ENCODE measurements at regions not wholly inside any gene's neighbourhood (a gene's known extent, or its start where the extent isn't known, plus 50 kb on each side); places are given as distances from the start of the nearest gene placed in this dataset.
"Not testable (repeated sequence)": the region's sequence is repeated elsewhere in the genome, so short reads cannot be mapped to it uniquely, and the experiment has no call there.

GRCh38 chr3:56954125-56954524, 106.3 kb upstream of the SPATA12 start:
- DNase-seq, result no peak

DNA sequence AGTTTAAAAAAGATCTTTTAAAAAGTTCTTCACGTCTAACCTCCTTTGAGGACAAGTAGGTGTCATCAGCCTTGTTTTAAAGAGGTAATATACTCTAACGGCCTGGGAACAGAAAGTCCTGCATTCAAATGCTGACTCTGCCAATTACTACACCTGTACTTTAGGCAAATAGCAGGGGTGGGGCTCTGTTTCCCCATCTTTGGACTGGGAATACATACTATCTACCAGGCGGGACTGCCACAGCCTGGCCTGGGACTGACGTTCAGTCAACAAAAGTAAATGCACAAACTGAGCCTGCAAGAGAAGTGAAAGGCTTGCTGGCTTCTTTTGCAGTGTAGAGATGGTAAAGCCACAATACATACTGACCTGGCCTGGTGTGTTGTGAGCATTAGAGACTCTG, 107.6 kb upstream of the SPATA12 start:
- no peak for DNase-seq

DNA sequence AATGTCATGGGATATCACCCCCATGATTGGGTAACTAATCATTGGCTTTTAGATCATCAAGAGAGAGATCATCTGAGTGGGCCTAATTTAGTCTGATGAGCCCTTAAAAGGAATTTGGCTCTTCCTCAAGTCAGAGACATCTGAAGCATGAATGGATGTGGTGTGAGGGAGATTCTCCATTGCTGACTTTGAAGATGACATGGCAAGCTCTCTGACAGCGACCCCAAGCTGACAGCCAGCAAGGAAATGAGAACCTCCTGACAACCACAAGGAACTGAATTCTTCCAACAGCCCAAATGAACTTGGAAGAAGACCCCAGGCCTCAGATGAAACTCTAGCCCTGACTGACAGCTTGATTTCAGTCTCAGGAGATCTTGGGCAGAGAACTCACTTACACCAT, 108.4 kb upstream of the SPATA12 start:
- no peak for DNase-seq

DNA sequence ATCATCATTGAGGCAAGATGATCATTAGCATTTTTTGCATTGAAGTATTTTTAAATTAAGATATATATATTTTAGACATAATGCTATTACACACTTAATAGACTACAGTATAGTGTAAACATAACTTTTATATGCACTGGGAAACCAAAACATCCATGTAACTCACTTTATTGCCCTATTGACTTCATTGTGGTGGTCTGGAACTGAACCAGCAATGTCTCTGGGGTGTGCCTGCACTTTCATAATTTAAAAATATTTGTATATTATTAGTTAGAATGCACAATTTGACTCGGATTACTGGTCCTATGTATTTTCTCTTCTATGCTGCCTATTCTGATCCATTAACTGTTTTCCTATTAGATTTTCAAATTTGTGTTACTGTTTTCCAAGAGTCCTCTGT, 109.1 kb upstream of the SPATA12 start:
- no peak for DNase-seq

DNA sequence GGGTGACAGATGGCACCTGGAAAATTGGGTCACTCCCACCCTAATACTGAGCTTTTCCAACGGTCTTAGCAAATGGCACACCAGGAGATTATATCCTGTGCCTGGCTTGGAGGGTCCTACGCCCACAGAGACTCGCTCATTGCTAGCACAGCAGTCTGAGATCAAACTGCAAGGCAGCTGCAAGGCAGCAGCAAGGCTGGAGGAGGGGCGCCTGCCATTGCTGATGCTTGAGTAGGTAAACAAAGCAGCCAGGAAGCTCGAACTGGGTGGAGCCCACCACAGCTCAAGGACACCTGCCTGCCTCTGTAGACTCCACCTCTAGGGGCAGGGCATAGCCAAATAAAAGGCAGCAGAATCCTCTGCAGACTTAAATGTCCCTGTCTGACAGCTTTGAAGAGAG, 115.1 kb upstream of the SPATA12 start:
- DNase-seq, result not testable (repeated sequence)

GRCh38 chr3:56942523-56942922, 117.9 kb upstream of the SPATA12 start:
- no peak for DNase-seq

GRCh38 chr3:56940976-56941375, 119.5 kb upstream of the SPATA12 start:
- no peak for DNase-seq

- no peak for DNase-seq
These were observed 120.1 kb upstream of the SPATA12 start for GRCh38 chr3:56940321-56940720.

GRCh38 chr3:56939834-56940233, 120.6 kb upstream of the SPATA12 start:
- no peak for DNase-seq

DNA sequence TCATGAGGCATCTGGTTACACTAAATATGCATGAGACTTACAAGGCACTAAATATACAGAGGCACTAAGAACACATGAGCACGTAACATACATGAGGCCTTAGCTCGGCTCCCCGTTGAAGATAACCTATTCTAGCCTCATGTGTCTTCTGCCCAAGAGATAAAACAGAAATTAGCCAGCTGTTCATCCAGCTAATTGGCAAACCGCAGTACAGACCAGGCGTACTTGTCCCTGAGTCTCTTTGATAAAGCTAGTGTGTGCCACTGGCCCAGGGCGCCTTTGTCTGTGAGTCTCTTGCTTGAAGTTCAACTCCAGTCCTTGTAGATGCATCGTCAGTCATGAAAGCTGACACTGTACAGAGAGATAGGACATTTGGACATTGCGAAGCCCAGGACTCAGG, 121.9 kb upstream of the SPATA12 start:
- DNase-seq, result no peak

GRCh38 chr3:56937580-56937979, 122.9 kb upstream of the SPATA12 start:
- no peak for DNase-seq

GRCh38 chr3:56935811-56936210, 124.7 kb upstream of the SPATA12 start:
- no peak for DNase-seq

- not testable (repeated sequence) for DNase-seq
These were observed 126.0 kb upstream of the SPATA12 start for GRCh38 chr3:56934481-56934880.

DNA sequence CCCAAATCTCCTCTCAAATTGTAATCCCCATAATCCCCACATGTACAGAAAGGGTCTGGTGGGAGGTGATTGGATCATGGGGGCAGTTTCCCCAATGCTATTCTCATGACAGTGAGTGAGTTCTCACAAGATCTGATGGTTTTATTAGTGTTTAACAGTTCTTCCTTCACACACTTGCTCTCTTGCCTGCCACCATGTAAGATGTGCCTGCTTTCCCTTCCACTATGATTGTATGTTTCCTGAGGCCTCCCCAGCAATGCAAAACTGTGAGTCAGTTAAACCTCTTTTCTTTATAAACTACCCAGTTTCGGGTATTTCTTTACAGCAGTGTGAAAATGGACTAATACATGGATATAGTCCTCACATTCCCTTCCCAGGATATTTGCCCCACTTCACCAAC, 126.7 kb upstream of the SPATA12 start:
- no peak for DNase-seq

DNA sequence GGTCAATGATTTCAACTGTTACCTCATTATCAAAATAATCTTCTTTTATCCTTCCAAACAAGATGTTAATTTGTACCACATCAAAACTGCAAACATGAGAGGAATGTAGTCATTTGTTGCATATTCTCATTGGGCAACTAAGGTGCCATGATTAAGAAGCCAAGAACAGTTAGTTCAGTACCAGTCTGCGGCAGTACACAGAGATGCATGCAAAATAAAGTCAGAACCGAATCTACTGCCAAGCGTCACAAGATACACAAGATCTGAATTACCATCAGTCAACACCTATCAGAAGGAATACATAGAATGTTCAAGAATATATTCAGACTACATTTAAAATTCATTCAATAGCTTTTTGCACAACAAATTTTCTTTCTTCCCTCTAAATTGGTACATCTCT, 127.6 kb upstream of the SPATA12 start:
- DNase-seq, result no peak

DNA sequence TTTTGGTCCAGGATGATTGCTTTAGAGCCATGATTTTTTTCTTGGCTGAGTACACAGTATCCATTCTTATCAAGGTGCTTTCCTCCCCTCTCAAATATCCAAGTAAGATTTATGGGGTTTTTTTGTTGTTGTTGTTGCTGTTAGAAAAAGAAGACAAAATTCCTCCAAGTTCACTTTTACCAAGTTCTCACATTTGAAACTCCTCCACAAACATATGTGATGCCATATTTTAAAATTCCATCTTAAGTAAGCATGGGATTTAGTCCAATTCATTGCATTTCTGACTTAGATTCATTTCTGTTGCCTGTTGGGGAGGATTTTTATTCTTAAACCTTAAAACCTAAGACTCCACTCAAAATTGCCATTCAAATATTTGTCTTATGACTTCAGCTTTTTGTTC, 128.6 kb upstream of the SPATA12 start:
- DNase-seq, result no peak

DNA sequence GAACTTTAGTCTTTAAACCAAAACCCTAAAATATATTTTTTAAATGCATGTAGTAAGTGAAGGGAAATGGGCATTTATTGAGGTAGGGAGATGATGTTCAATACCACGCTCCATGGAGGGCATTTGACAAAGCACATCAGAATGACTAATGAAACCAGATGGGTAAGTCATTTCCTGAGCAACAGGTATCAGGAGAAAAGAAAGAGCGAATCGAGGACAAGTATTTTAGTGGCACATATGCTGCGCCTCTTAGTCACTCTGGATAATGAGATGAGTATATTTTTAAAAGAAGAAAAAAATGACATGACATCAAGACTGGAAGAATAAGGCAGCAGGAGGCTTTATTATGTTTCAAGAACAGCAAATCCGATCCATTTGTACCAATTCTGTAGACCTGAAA, 129.0 kb upstream of the ARHGEF3 start:
- no peak for DNase-seq

- no peak for DNase-seq
These were observed 128.3 kb upstream of the ARHGEF3 start for GRCh38 chr3:56929809-56930615.

DNA sequence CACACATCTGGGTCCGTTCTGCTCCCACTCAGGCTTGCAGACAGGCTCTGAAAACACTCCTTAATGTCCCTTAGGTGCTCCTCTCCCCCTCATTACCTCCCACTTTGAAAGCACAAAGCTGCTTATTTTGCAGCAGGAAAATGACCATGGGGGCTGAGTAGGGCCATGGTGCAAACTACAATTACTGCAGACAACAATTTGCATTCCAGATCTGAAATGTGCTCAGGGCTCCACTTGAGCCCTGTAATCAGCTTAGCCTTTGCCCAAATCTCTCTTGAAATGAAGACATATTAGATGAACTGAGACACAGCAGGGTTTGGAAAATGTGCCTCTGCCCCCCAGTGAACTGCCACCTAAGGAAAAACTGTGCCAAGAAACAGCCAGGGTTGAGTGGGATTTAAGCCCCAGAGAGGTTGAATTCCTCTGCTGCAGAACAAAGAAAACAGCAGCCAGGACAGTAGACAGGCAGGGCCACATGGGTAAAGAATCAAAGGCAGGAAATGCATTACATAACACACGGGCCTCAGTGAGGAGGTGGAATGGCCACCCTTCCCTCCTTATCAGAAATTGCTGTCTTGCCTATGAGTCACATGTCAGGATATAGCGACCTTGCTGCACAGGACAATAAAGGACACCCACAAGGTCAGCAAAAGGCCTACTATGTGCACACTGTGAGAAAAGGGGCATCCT, 126.8 kb upstream of the ARHGEF3 start:
- DNase-seq, result no peak

DNA sequence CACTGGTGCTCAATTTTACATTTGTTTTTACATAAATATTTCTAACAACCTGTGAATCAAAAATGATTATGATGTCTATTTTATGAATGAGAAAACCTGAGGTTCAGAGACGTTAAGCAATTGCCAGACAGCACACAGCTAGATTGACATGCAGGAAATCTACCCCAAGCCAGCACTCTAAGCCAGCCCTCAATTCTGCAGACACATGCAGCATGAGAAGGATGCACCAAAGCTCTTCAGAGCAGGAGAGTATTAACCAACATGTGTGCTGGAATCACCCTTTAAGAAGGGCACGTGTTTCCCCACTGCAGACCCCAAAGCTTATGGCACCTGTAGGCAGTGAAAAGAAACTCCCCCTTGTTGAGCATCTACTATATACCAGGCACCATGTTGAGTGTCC, 126.1 kb upstream of the ARHGEF3 start:
- no peak for DNase-seq

- no peak for DNase-seq
These were observed 125.2 kb upstream of the ARHGEF3 start for GRCh38 chr3:56926947-56927282.

DNA sequence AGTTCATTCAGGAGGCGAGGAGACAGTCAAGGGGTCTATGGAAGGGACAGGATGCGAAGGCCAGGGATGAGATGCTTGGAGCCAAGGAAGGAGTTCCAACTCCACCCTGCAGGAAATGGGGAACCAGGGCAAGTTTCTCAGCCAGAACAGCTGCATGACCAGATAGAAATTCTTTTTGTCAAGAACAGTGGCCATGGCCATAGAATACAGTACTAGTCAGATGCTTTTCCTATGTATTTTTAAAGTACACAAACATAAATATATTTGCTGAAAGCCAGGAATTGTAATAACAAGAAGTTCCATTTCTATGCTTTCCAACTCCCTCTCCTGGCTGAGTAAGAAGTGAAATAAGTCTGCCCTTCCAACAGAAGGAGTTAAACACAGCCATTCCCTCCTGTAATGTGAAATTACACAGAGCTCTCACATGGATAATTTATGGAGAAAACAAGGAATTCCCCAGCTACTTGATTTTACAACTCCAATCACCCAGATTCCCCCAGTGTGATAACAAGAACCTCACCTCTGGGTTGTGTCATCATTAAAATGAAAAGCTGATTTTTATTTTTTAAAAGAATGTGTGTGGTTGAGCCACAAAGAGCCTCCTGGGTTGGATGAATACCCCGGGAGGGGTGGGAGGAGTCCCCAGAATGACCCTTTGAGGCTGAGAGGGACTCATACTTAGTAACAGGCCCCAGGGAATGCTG, 124.6 kb upstream of the ARHGEF3 start:
- DNase-seq, result no peak

- DNase-seq, result not testable (repeated sequence)
These were observed 123.0 kb upstream of the ARHGEF3 start for GRCh38 chr3:56924700-56925099.
